Endothelial cell of umbilical vein (primary cell): ENCODE measurements at regions not wholly inside any gene's neighbourhood (a gene's known extent, or its start where the extent isn't known, plus 50 kb on each side); places are given as distances from the start of the nearest gene placed in this dataset.

Experiments used
- EZH2 ChIP-seq: IDR thresholded peaks from 2 replicates; pipeline ENCODE4 v1.6.1; 2012; ENCODE audit warnings: borderline replicate concordance, low read depth, mild to moderate bottlenecking, moderate library complexity, low read length, inconsistent platforms; ENCODE audit not compliant: severe bottlenecking
- FOS ChIP-seq: IDR thresholded peaks from 2 replicates; pipeline ENCODE4 v1.6.1; 2011; ENCODE audit warnings: mild to moderate bottlenecking, low read length, moderate library complexity, borderline replicate concordance; ENCODE audit not compliant: insufficient read depth
- POLR2A ChIP-seq: IDR thresholded peaks from 2 replicates; pipeline ENCODE4 v1.6.1; 2012; ENCODE audit warnings: low read depth, mild to moderate bottlenecking, control low read depth, low read length
- POLR2AphosphoS5 ChIP-seq: IDR thresholded peaks from 2 replicates; pipeline ENCODE4 v1.6.1; 2012; ENCODE audit warnings: low read depth, mild to moderate bottlenecking, control low read depth, low read length, moderate library complexity; ENCODE audit not compliant: insufficient read depth
- TF ChIP-seq, protein P1 (sequence below), 2 donors: IDR thresholded peaks; 1 replicate in 1 of 2; 2 replicates in 1 of 2; pipeline ENCODE4 v1.5.1; 2011; ENCODE audit warnings: low read length in 2 of 2, mild to moderate bottlenecking in 2 of 2, moderate library complexity in 2 of 2, control low read depth in 1 of 2, inconsistent platforms in 1 of 2, low read depth in 1 of 2; ENCODE audit not compliant: insufficient read depth in 1 of 2; ENCODE audit errors: extremely low read depth in 1 of 2
- TF ChIP-seq, protein P2 (sequence below): IDR thresholded peaks from 2 replicates; pipeline ENCODE4 v1.6.1; 2011; ENCODE audit not compliant: insufficient read depth, insufficient read length

DNA sequence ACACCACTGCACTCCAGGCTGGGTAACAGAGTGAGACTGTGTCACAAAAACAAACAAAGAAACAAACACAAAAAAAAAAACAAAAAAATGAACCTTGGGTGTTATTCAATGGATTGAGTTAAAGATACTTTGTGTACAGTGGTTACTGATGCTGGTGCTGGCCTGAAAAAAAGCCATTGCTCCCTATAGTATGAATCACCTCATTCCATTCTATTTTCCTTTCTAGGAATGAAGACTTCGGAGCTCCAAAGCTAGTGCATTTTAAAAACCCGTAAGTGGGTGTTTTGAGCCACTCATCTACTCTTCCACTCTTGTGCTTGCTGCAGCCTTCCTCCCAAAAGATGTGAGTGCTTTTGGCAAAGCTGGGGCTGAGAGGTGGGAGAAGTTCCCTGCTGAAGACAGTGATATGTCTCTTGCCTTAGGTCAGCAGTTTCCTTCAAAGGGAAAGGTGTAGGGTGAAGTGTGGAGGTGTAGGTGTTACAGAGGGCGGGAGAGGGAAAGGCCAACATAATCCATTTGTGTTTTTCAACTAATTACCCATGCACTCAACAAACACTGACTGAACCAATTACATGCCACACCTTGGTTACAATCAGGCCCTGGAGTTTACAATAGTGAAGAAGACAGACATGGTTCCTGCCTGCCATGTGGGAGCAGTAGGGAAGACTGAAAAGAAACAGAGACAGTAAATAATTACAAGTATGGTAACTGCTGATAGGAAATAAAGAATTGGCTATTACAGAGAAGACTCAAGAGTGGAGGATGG lies 55.0 kb upstream of the SERBP1 start:
- TF ChIP-seq POLR2A (no peak), POLR2AphosphoS5 (no peak), EZH2 (no peak), FOS (no peak)
- TF ChIP-seq, protein P1, sequence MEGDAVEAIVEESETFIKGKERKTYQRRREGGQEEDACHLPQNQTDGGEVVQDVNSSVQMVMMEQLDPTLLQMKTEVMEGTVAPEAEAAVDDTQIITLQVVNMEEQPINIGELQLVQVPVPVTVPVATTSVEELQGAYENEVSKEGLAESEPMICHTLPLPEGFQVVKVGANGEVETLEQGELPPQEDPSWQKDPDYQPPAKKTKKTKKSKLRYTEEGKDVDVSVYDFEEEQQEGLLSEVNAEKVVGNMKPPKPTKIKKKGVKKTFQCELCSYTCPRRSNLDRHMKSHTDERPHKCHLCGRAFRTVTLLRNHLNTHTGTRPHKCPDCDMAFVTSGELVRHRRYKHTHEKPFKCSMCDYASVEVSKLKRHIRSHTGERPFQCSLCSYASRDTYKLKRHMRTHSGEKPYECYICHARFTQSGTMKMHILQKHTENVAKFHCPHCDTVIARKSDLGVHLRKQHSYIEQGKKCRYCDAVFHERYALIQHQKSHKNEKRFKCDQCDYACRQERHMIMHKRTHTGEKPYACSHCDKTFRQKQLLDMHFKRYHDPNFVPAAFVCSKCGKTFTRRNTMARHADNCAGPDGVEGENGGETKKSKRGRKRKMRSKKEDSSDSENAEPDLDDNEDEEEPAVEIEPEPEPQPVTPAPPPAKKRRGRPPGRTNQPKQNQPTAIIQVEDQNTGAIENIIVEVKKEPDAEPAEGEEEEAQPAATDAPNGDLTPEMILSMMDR (IDR thresholded peaks at IDR 0.05; ENCODE audit: extremely low read depth in 1 of 2, insufficient read depth in 1 of 2, low read depth in 1 of 2, low read length in 2 of 2): no peak
- TF ChIP-seq, protein P2, sequence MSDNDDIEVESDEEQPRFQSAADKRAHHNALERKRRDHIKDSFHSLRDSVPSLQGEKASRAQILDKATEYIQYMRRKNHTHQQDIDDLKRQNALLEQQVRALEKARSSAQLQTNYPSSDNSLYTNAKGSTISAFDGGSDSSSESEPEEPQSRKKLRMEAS: no peak
